Astrocyte of the spinal cord (primary cell): ENCODE measurements at regions not wholly inside any gene's neighbourhood (a gene's known extent, or its start where the extent isn't known, plus 50 kb on each side); places are given as distances from the start of the nearest gene placed in this dataset.

ENCODE experiments used
- DNase-seq: peaks from one replicate; pipeline ENCODE4 v3.0.0; 2011; ENCODE audit warnings: low read depth, low spot score
- H3K4me3 ChIP-seq: 2 replicates; pipeline ENCODE4 v1.5.1; 2011; ENCODE audit warnings: low read depth, mild to moderate bottlenecking, low read length, moderate library complexity
- CTCF ChIP-seq: IDR thresholded peaks from 2 replicates; pipeline ENCODE4 v1.5.1; 2012; ENCODE audit warnings: low read depth, mild to moderate bottlenecking, low read length, inconsistent platforms
- in situ Hi-C: cut with HindIII; loops from 2 replicates; pipeline ENCODE4 v1.10.0; 2017; ENCODE audit warnings: low sequenced_read_pairs

- in situ Hi-C loops: no loop called here
- no peak for TF ChIP-seq CTCF
- H3K4me3 ChIP-seq: no peak overlapping the region
- no peak for DNase-seq
Measured at GRCh38 chr4:135963009-135963408, 1569.3 kb downstream of the PCDH18 start.

- no peak overlapping the region for H3K4me3 ChIP-seq
- no peak for TF ChIP-seq CTCF
- DNase-seq: no peak
- in situ Hi-C loops: no loop called here
Measured at GRCh38 chr4:135949931-135950330, 1582.4 kb downstream of the PCDH18 start.

GRCh38 chr4:135948797-135949196 is 1583.5 kb downstream of the PCDH18 start:
- DNase-seq: no peak
- no peak overlapping the region for H3K4me3 ChIP-seq
- in situ Hi-C loops: no loop called here
- no peak for TF ChIP-seq CTCF

- TF ChIP-seq CTCF: no peak
- H3K4me3 ChIP-seq: no peak overlapping the region
- no peak for DNase-seq
- in situ Hi-C loops: no loop called here
Measured at GRCh38 chr4:135941671-135942070, 1590.6 kb downstream of the PCDH18 start.

GRCh38 chr4:135934026-135934425 is 1598.3 kb downstream of the PCDH18 start:
- no peak for DNase-seq
- no peak overlapping the region for H3K4me3 ChIP-seq
- in situ Hi-C loops: no loop called here
- no peak for TF ChIP-seq CTCF

- no peak for TF ChIP-seq CTCF
- no peak overlapping the region for H3K4me3 ChIP-seq
- DNase-seq: peak; percentile 22
- in situ Hi-C loops: no loop called here
Measured at GRCh38 chr4:135927651-135928050, 1604.6 kb downstream of the PCDH18 start.

GRCh38 chr4:135921081-135921480 is 1611.2 kb downstream of the PCDH18 start:
- DNase-seq: no peak

More at GRCh38 chr4:135921081-135921480, 1611.2 kb downstream of the PCDH18 start:
- H3K4me3 ChIP-seq: no peak overlapping the region
- no peak for TF ChIP-seq CTCF
- in situ Hi-C loops: no loop called here
